Activated T-helper 1 cell treated with Interleukin-2 at 50 U/mL for 16 hours (primary cell): ENCODE measurements at regions not wholly inside any gene's neighbourhood (a gene's known extent, or its start where the extent isn't known, plus 50 kb on each side); places are given as distances from the start of the nearest gene placed in this dataset.

ENCODE experiments used
- DNase-seq: peaks from one replicate; pipeline ENCODE4 v3.0.0-alpha.2; 2020; ENCODE audit warnings: low read depth

GRCh38 chr16:51900221-51900780, 646.6 kb downstream of the TOX3 start:
- DNase-seq: no peak

DNA sequence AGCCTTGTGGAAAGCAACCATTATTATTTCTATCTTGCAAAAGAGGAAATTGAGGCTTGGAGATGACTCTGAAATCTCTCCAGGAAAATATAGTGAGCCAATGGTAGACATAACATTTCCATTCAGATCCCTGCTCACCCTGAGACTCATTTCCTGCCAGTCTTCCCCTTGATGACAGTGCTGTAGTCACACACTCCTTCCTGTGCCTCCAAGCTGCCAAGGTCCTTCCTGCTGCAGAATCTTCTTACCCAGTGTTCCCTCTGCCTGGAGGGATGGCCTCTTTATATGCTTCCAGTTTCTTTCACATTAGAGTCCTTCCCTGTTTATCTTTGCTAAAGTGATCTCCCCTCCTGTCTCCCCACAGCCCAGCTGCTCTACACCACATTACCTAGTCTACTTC, 648.1 kb downstream of the TOX3 start:
- DNase-seq: no peak

- no peak for DNase-seq
Measured at GRCh38 chr16:51896013-51896412, 650.9 kb downstream of the TOX3 start.

DNA sequence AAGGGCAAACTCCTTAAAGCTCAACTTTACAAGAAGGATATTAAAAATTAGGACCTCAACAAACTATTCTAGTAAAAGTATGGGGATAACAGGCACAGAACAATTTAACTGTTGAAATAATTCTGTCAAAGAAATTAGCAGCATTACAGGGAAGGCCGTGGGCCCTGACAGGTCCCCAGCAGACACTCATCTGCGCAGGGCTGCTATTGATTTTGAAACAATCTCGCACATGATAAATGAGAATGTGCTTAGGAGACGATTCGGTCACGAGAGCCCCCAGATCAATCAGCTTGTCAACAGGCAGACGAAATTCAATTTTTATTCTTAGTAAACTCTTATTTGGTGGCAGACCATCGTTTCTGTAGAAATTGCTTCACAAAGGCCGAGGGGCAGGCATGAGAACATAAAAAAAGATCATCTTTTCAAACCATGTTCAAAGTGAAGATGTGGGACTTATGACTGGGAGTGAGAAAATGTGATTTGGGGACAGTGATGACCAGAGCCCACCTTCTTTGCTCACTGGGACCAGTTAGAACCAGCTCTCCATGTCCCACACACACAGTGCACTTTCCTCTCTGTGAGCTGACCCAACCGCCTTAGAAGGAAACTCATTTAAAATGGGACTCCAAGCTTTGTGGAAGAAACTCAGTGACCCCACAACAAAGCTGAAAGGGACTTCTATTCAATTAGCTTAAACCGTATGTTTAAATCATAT, 654.5 kb downstream of the TOX3 start:
- DNase-seq: no peak

- no peak for DNase-seq
Measured at GRCh38 chr16:51888534-51888933, 658.4 kb downstream of the TOX3 start.

GRCh38 chr16:51888016-51888415, 658.9 kb downstream of the TOX3 start:
- DNase-seq: no peak

DNA sequence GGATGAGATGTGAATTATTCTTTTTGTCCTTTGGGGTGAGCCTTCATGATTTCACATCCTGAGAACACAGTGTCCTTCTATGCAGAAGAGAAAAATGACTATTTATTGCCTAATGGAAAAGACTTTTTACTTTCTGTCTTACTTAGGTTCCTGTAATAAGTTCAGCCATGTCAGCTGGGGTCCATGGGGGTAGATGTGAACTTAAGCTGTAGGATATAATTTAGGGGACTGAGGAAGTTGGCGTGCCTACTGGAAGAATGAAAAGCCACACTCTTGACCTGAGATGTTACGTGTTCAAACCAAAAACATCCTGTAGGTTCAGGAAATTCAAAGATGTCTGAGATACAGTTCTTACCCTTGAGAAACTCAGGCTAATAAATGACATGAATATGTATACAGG, 660.5 kb downstream of the TOX3 start:
- DNase-seq: no peak

GRCh38 chr16:51884773-51885172, 662.2 kb downstream of the TOX3 start:
- no peak for DNase-seq

GRCh38 chr16:51881731-51882130, 665.2 kb downstream of the TOX3 start:
- no peak for DNase-seq

DNA sequence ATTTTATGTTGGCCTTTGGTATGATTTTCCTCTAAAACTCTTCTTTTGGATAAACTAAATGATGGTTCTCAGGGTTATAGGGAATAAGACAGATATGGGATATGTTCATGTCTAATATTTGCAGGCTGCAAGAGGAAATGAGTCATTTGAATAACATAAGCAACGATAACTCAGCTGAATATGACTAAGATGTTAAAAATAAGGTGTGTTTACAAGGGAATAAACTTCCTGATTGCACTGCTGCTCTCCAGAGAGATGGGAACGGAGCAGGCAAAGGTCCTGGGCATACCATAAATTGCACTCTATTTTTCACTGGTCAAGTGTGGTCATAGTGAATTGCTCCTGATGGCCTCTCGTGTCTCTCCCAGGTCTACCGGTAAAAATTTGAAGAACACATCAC, 666.2 kb downstream of the TOX3 start:
- DNase-seq: no peak

- no peak for DNase-seq
Measured at GRCh38 chr16:51877686-51878085, 669.3 kb downstream of the TOX3 start.

GRCh38 chr16:51876934-51877333, 670.0 kb downstream of the TOX3 start:
- no peak for DNase-seq

DNA sequence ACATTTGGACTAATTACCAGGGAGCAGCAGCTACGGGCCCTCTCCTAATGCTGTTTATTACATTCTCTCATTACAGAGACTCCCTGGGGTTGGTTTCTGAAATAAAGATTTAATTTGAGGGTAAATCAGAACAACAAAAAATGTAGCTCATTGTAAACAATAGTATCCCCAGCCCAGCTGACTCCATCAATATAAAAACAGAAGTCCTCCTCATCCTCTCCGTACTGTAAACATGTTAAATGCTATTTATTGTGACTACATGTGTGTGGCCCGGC, 670.4 kb downstream of the TOX3 start:
- no peak for DNase-seq

DNA sequence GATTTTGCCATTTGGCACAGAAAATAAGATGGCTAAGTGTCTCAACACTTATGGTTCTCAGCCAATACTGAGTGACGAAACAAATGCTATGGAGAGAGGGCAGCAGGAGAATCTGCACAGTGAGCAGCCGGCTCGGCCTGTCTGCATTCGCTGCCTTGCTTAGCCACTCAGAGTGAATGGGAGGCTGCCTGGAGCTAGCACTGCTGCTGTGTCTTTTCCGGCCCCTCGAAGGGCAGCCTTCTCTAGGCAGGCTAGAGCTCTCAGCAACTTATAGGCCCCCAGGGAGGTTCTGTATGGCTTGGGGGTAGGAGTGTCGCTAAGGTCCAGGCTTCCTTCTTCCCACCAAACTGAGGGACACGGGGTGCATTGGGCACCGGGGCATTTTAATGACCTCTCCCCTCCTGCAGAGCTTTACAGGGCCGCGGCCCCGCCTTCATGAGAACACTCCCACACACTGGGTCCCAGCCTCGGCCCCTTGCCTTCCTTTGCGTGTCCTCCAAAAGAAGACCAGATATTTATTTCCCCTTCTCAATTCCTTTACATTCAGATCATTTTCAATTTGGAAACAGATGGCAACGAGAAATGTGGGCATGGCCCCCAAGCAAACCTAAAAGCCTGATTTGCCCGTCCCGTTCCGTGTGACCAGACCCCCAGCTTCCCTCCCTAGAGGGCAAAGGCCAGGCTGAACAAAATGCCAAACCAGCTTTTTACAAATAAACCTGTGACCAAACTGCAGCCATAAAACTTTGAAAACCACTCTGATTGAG, 670.9 kb downstream of the TOX3 start:
- DNase-seq: no peak

DNA sequence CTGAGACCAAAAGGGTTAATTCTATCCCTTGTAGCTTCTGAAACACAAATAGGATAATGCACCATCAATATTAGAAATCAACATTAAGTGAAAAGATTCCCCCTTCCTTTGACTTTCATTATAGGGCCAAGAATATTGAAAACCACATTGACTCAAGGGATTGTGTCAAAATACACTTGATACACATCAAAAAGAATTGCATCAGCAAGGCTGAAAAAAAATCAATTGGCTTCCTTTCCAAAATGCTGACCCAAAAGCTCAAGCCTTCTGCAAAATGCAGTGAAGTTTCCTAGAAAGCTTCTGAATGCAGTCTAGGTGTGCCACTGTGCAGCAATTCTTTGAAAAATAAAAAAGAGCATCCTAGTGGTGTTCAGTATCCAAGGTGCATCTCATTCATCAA, 674.4 kb downstream of the TOX3 start:
- no peak for DNase-seq

DNA sequence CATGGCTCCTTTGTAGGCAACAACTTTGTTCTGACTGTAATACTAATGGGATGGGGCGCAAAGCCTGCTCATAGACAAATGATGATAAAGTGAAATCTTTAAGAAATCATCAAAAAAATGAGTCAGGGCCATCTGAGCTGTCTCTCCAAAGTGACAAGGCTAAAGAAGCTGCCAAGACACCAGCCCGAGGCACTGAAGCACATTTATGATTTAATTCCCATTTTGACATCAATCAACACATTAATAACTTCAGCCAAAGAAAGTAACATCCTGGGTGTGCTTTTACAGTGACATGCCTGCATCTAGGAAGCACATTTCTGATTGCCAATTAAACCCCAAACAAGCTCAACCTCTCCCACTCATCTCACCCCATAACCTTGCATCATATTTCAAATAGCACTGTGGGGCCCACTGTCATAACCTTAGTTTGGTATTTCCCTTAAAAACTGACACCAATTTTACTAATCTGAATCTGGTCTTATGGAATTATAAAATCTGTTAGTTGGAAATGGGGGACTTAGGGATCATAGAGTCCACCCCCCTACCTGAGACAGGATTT, 676.6 kb downstream of the TOX3 start:
- DNase-seq: no peak

DNA sequence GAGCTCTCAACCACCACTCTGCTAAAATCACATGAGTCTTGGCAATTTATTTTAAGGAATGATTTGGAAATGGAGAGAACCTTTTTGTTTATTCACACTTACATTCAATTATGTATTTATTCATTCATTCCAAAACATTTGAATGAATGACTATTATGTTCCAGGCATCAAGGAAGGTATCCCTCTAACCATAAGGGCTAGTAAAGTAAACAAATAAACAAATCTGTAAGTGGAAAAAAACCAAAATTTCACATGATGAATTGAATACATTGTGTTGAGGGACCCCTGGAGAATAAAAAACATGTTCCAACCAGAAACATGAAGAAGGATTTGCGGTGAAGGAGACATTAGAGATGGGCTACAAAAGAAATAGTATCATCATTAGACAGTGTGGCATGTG, 677.8 kb downstream of the TOX3 start:
- no peak for DNase-seq

DNA sequence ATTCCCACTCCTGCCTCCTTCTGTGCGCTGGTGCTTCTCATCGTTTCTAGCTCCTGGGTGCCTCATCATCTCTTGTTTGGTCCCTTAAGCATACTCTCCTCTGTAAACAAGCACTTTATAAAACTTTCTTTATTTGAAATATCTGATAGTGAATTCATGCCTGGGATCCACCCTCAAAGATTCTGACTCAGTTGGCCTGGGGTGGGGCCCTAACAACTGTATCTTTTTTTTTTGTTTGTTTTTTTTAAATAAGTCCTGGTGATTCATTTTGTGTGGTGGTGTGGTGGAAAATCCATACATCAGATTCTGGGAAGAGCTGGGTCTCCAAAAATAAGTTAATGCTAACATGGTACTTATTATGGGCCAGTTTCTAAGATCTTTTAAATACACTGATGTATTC, 678.3 kb downstream of the TOX3 start:
- no peak for DNase-seq

GRCh38 chr16:51867386-51868065, 679.4 kb downstream of the TOX3 start:
- no peak for DNase-seq

GRCh38 chr16:51864575-51864974, 682.4 kb downstream of the TOX3 start:
- DNase-seq: no peak

DNA sequence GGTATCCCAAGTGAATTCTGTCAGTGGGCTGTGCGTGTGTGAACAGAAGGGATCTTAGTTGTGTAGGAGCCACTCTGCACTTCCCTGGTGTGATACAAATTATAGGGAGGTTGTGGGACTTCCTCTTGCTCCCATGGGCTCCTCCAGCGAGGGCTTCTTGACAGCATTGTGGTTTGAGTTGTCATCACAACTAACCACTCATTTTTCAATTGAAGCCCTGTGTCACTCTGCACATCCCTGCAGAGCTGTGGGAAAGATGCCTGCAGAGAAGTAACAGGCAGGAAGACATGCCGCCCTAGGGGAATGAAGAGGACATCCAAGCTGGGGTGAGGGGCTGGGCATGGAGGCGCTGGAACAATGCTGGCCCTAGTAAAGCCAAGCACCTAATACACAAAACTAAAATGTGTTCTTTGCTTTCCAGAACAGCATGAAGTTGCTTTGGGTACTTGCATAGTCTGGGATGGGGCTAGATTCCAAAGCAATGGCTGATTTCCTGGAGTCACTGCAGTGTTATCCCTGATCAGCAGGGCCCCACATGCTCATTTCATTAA, 692.5 kb downstream of the TOX3 start:
- DNase-seq: no peak

- no peak for DNase-seq
Measured at GRCh38 chr16:51853586-51853985, 693.4 kb downstream of the TOX3 start.

GRCh38 chr16:51852892-51853291, 694.1 kb downstream of the TOX3 start:
- DNase-seq: no peak
